NT2/D1 (cell line): ENCODE measurements at regions not wholly inside any gene's neighbourhood (a gene's known extent, or its start where the extent isn't known, plus 50 kb on each side); places are given as distances from the start of the nearest gene placed in this dataset.

Experiments
- YY1 ChIP-seq: IDR thresholded peaks from 2 replicates; pipeline ENCODE4 v1.6.1; 2011; ENCODE audit not compliant: insufficient read length, insufficient read depth
- ZNF274 ChIP-seq: IDR thresholded peaks from 2 replicates; pipeline ENCODE4 v1.6.1; 2011; ENCODE audit warnings: mild to moderate bottlenecking, low read depth, low read length

GRCh38 chr2:65541773-65542172, 109.4 kb upstream of the SPRED2 start:
- TF ChIP-seq ZNF274 (no peak), YY1 (no peak)
